ENCODE measurements at regions not wholly inside any gene's neighbourhood (a gene's known extent, or its start where the extent isn't known, plus 50 kb on each side); places are given as distances from the start of the nearest gene placed in this dataset.

DNA sequence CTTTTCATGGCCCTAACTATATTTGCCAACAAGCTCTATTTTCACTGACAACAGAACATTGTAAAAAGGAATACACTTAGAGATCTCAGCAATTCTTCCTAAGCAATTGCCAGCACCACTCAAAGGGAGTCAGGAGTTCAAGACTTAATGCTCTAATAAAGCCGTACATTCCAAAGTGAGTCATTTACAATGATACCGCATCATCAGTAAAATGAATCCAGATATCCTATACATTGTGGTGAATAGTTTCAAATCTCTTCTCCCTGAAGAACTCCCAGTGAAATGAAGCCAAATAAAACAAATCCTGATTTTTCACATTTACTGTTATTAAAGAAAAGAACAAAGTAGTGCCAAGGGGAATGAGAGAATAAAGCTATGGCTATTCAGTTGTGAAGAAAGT is 2898.7 kb upstream of the PCDH20 start (continued):
- TF ChIP-seq, protein P1, sequence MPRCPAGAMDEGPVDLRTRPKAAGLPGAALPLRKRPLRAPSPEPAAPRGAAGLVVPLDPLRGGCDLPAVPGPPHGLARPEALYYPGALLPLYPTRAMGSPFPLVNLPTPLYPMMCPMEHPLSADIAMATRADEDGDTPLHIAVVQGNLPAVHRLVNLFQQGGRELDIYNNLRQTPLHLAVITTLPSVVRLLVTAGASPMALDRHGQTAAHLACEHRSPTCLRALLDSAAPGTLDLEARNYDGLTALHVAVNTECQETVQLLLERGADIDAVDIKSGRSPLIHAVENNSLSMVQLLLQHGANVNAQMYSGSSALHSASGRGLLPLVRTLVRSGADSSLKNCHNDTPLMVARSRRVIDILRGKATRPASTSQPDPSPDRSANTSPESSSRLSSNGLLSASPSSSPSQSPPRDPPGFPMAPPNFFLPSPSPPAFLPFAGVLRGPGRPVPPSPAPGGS (IDR thresholded peaks at IDR 0.05; ENCODE audit: borderline replicate concordance, insufficient read depth, low read depth, low read length, poor library complexity, severe bottlenecking), result no peak
- no peak for TF ChIP-seq CEBPB (IDR thresholded peaks at IDR 0.05; ENCODE audit: borderline replicate concordance in 1 of 2, low read depth in 2 of 2, low read length in 2 of 2)
- no peak for TF ChIP-seq MXI1 (IDR thresholded peaks at IDR 0.05; ENCODE audit: low read depth, low read length)

DNA sequence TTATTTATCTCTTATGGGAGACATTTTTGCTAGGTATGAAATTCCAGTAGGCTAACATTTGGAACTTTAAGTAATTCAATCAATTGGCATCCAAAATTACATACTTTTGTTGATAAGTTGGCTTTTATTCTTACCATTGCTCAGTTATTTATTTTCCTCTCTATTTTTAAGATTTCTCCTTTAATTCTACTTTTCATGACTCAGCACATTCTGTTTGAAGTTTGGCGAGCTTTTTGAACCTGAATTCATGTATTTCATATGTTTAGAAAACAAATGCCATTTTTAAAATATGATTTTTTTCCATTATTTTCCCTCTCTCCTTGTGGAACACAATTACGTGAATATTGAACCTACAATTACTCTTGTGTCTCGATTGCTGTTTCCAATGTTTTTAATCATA is 2896.3 kb upstream of the PCDH20 start:
- POLR2A ChIA-PET, result no interaction called here
- TF ChIP-seq ZNF207 (IDR thresholded peaks at IDR 0.05; ENCODE audit: borderline replicate concordance), result no peak
- TF ChIP-seq, protein P2, sequence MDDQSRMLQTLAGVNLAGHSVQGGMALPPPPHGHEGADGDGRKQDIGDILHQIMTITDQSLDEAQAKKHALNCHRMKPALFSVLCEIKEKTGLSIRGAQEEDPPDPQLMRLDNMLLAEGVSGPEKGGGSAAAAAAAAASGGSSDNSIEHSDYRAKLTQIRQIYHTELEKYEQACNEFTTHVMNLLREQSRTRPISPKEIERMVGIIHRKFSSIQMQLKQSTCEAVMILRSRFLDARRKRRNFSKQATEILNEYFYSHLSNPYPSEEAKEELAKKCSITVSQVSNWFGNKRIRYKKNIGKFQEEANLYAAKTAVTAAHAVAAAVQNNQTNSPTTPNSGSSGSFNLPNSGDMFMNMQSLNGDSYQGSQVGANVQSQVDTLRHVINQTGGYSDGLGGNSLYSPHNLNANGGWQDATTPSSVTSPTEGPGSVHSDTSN (IDR thresholded peaks at IDR 0.05; ENCODE audit: insufficient replicate concordance, low read depth, low read length), result no peak
- no peak for TF ChIP-seq BHLHE40 (IDR thresholded peaks at IDR 0.05; ENCODE audit: borderline replicate concordance in 1 of 2, low read depth in 2 of 2, low read length in 1 of 2)
- no peaks in the 10 kb centered on the region for H3K36me3 ChIP-seq (ENCODE audit: control insufficient read depth in 2 of 2, insufficient read depth in 2 of 2, low read length in 1 of 2)
- in situ Hi-C loops (cut with MboI) (no loop called here), intact Hi-C loops (cut with micrococcal nuclease; ENCODE audit: unreplicated experiment) (no loop called here)
- SMC1A ChIA-PET (ENCODE audit: uncharacterized antibody, unreplicated experiment), result no interaction called here
- no peak overlapping the region for H2AFZ ChIP-seq (ENCODE audit: control insufficient read depth, low read depth, low read length)
- H4K20me1 ChIP-seq (ENCODE audit: control insufficient read depth, insufficient read depth), result no peaks in the 10 kb centered on the region
- RAD21 ChIA-PET (ENCODE audit: unreplicated experiment), result no interaction called here
- DNase-seq (ENCODE audit: low read depth, low spot score) (no peak), FAIRE-seq (no peak), ATAC-seq (no peak)
- WGBS (ENCODE audit: insufficient coverage, insufficient replicate concordance, low lambda C conversion rate, missing lambda C conversion rate), result 2% methylated on average over 3 of the region's 3 CpGs
- BruUV-seq (replicated peaks), result no TSS peak
- no peak overlapping the region for H3K9ac ChIP-seq (ENCODE audit: control insufficient read depth, insufficient read depth, low read length)
- no peaks in the 10 kb centered on the region for H3K27me3 ChIP-seq (replicated peaks in 1 of 2; ENCODE audit: control insufficient read depth in 2 of 2, insufficient read depth in 2 of 2, low read length in 1 of 2)
- no peak overlapping the region for H3K27ac ChIP-seq (ENCODE audit: control insufficient read depth, insufficient read depth)
- CTCF ChIA-PET, result interaction anchor here (0.5 kb wide), 1 partner anchor 281 kb away, joined by 3 read pairs; no protein-coding TSS in a partner anchor
- H3K9me3 ChIP-seq (replicated peaks; ENCODE audit: control insufficient read depth, insufficient read depth, low read length), result no peaks in the 10 kb centered on the region
- no peak overlapping the region for H3K4me2 ChIP-seq (ENCODE audit: control insufficient read depth, insufficient read depth)
- H3K79me2 ChIP-seq (ENCODE audit: control insufficient read depth, insufficient read depth, low read length), result no peaks in the 10 kb centered on the region
- H3K4me3 ChIP-seq, result no peak overlapping the region
- H3K4me1 ChIP-seq (ENCODE audit: control insufficient read depth, insufficient read depth, low read length), result no peaks in the 10 kb centered on the region
